GM21723 (cell line): ENCODE measurements at regions not wholly inside any gene's neighbourhood (a gene's known extent, or its start where the extent isn't known, plus 50 kb on each side); places are given as distances from the start of the nearest gene placed in this dataset.

ENCODE experiments used
- ATAC-seq: cut with Tn5 transposase; IDR thresholded peaks from one replicate; pipeline ENCODE4 v1.9.1; 2021; ENCODE audit warnings: mild to moderate bottlenecking, moderate library complexity; ENCODE audit not compliant: unreplicated experiment

- ATAC-seq = no peak
Observed at GRCh38 chr2:42941633-42942176, 149.3 kb upstream of the HAAO start.

DNA sequence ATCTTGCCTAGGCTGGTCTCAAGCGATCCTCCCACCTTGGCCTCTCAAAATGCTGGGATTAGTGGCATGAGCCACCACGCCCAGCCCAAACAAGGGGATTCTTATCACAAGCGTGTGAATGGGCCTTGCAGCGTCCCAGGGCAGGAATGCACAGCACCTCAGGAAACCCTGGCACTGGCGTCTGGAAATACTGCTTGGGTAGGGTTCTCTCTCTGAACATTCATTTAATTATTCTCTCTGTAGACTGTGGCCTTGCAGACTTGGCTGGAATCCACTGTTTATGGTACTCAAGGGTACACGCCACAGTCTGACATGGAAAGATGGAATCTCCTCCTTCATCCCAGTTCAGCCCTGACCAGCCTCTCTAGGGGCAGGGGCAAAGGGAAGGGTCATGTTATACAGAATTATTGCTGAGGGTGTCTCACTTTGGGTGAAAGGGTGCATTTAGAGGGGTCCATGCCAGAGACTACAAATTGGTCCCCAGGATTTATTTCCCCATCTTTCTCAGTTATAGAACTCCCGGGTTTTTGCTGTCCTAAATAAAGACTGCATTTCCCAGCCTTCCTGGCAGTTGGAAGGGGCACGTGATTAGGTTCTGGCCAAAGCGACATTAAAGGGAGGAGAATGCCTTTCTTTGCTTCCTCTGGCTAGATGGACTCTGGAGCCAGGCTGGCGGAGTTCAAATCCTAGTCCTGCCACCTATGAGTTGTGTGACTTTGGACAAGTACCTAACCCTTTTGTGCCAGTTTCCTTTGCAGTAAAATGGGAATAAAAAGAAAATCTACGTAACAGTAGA is 147.2 kb upstream of the HAAO start:
- ATAC-seq = no peak

DNA sequence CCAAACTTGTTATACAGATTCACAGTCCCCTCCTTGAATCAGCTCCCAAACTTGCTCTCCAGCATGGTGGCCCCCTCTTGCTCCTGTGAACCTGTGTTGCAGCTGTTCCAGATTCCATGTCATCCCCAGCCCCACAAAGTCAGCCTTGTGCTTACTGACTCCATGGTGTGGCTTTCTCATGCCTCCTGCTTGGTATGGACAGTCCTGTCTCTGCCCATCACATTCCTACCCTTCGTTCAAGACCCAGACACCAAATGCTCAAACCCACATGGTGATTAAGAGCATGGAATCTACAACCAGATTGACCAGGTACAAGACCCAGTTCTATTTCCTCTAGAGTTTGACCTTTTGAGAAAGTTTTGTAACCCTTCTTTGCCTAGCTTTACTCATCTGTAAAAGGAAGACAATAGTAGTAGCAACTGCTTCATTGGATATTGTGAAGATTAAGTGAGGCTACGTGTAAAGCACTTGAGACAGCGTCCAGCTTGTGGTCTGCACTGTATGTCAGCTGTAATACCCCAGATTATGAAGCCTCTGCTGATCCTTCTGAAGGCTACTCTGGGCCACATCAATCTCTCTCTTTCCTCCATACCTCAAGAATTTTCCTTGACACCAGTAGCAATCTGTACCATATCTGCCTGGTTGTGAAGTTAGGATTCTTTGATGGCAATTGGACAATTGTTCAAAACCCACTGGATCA is 146.4 kb upstream of the HAAO start:
- ATAC-seq = no peak

GRCh38 chr2:42937171-42937875 is 144.9 kb upstream of the HAAO start:
- no peak for ATAC-seq

DNA sequence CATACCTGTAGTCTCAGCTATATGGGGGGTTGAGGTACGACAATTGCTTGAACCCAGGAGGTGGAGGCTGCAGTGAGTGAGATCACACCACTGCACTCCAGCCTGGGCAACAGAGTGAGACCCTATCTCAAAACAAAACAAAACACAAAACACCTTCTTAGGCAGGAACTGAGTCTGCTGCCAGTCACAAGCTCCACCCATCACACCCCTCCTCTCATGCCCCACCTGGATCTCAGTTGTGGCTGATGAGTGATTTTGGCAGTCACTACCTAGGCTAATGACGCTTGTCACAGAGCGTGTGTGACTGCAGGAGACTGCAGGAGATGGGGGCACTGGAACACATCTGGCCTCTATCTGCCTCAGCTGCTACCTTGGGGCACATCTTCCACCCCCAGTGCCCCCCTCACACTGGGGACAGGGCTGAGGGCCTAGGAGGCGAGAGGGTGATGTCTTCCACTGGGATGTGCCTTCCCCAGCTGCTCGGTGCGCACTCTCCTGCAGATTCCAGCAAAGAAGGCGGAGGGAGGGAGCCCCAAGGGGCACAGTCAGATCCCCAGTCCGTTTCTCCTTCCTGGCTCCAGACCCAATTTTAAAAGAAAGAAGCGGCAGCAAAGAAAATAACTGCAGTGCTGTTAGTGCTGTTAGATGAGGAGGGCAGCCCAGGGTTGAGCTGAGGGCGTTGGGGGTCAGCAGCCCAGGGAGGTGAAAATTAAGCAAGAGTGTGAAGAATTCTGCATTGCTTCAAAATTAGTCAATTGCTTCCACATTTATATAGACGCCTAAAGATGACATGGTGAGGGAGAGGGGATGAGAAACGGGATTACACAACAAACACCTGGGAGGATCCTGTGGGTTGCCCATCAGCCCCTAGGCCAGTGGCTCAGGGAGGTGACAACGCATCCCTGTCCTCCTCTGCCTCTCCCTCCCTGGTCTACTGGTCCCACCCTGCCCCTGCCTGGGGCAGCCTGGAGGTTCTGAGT is 143.6 kb upstream of the HAAO start:
- no peak for ATAC-seq

GRCh38 chr2:42934580-42935186 is 142.3 kb upstream of the HAAO start:
- no peak for ATAC-seq

- no peak for ATAC-seq
Observed at GRCh38 chr2:42933824-42934254, 141.5 kb upstream of the HAAO start.

DNA sequence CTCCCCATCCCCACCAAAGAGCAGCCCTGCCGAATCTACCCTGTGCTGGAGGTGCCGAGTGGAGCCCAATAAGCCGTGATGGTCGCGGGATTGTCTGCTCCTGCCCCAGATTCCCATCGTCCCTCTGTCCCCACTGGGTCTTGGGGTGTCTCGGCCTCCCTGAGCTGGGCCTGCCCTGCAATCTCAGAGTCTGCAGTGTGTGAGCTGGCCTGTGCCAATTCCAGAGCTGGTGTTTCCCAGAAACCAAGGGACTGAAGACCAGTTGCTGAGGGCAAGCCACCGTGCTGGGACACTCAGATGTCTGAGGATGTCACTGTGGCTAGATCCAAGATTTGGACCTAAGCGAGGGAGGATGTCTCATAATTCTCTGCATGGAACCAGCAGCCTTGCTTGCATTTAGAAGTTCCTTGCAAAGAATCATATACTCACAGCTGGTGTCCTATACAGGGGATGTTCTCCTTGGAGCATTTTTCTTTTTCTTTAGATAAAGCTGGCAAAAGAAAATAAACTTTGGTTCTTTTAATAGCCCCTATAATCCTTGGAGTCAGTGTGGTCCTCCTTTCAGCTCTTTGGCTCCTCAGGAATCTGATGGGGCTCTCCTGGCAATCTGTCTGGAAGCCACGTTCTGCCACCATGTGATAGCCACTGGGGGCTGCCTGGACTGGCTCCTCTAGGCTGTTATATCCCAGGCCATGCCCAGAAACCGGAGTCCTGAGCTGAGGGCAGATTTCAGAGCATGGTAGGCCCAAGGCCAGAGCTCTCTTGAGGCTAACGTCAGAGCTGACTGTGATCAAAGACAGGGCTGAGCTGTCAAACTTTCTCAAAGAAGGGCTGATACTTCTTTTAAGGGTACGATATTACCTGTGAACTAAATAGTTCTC is 140.1 kb upstream of the HAAO start:
- ATAC-seq = no peak

DNA sequence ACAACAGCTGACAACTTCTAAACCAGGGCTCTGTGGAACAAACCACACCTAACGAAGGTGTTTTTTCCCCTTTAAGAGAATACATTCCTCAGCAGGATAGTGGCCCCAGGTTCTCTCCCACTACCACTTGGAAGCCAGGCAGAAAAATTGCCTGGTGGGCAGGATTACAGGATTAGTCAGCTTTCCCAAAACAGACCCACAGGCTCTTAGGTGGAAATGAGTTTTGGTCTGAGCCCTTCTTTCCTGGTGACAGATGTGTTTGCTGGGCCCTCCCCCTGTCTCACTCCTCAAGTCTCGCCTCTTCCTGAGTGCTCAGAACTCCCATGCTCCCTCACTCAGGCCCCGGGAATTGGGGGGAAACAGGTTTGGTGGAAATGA is 139.4 kb upstream of the HAAO start:
- no peak for ATAC-seq

DNA sequence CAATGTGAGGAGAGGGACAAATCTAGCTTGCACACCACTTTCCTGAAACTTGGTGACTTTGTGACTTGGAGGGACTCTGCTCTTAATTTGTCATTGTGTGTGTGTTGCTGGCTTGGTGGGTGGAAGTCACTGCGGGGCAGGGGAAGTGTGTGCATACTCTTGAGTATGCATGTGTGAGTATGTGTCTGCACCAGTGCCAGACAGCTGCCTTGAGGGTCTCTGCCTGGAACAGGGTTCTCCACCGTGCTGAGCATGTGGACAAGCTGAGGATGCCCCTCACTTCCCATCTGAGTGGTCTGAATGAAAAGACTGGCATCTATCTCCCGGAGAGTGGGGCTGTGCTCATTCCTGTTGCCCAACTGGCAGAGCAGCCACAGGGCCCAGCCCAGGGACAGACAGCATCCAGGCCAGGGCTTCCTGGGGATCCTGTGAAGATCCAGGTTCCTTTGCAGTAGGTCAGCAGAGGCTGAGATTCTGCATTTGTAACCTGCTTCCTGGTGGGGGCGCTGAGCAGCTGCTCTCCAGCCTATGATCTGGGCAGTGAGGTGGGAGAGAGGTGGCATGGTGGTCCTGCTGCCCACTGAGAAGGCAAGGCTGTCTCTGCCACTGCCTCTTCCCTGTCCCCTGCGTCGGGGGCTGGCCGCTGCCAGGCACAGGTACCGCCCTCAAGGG is 138.9 kb upstream of the HAAO start:
- no peak for ATAC-seq

- ATAC-seq = no peak
Observed at GRCh38 chr2:42930025-42930581, 137.7 kb upstream of the HAAO start.

GRCh38 chr2:42929546-42930024 is 137.2 kb upstream of the HAAO start:
- ATAC-seq = no peak

DNA sequence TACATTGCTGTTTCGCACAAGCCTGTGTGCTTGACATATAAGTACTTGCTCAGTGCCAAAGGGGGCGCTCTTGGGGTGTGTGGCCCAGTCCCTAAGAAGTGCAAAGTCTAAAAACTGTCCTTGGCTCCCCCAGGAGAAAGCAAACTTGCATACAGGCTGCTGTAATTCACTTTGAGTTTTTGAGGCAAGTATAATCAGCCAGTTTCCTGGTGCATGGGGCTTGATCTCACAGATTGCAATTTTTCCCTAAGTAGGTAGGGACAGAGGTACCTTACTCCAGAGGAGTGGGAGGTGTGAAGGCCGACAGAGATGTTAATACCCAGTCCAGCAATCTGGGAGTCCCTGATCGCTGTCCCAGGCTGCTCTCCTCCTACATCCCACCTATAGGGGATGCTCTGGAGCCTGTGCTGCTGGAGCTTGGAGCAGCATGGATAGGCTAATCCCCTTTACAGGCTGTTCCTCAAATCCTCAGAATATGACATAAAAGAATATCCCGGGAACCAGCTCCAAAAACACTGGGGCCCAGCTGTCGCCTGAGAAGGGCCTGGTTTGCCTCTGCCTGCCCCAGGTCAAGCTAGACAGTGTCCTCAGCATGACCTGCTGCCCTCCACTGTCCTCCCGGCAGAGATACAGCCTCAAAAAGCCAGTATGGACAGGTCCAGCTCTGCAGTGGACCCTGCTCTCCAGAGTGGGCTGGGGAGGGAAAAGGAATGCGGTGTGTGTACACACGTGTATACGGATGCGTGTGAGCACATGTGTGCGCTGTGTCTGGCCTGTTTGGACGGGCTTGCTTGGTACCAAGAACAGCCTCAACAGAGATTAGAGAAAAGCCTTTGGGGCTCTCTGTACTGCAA is 136.5 kb upstream of the HAAO start:
- ATAC-seq = no peak

- no peak for ATAC-seq
Observed at GRCh38 chr2:42928161-42928691, 135.8 kb upstream of the HAAO start.

GRCh38 chr2:42927334-42928160 is 135.2 kb upstream of the HAAO start:
- ATAC-seq = no peak
